Omental fat pad (tissue), 3 donors: ENCODE measurements at regions not wholly inside any gene's neighbourhood (a gene's known extent, or its start where the extent isn't known, plus 50 kb on each side); places are given as distances from the start of the nearest gene placed in this dataset.

Experiments
- ATAC-seq: fragments of 150-250 bp; one replicate; pipeline ENCODE4 v1.9.1; 2016; ENCODE audit warnings: mild to moderate bottlenecking, moderate library complexity; ENCODE audit not compliant: low FRiP score
- DNase-seq: peaks from one replicate; pipeline ENCODE4 v3.0.0-alpha.2; 2019; ENCODE audit warnings: low spot score
- CTCF ChIP-seq, 3 donors: fragments of 450-650 bp; IDR thresholded peaks; one replicate each; pipeline ENCODE4 v1.5.1; 2016 to 2017; ENCODE audit warnings: antibody characterized with exemption in 3 of 3, mild to moderate bottlenecking in 3 of 3, moderate library complexity in 2 of 3

DNA sequence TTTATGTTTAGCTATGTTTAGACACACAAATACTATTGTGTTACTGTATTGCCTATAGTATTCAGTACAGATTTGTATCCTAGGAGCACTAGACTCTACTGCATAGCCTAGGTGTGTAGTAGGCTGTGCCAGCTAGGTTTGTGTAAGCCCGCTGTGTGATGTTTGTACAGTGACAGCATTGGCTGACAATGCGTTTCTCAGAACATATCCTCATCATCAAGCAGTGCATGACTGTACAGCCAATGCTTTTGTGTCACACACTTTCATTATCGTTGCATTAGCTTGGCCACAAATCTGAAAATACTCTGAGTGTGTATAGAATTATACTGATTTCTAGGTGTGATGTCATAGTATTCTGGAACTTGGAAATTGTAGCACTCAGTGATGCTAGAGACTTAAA is 63.4 kb downstream of the CLDN34 start:
- no peak for DNase-seq
- TF ChIP-seq CTCF (IDR thresholded peaks at IDR 0.05) = no peak
- no peak for ATAC-seq

DNA sequence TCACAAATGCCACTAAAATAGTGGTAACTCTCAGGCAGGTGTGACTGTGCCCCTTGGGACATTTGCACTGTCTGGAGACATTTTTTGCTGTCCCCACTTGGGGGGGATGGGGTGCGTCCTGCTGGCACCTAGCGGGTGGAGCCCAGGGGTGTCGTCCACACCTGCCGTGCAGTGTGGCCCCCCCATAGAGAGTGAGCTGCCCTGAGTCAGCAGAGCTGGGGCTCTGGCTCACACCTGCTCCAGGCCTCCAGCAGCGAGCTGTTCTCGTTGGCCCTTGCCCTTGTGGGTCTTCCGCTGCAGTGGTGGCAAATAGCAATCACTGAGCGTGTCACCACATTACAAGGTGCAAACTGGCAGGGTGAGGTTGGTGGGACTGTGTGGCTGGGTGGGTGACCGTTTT is 64.6 kb downstream of the CLDN34 start:
- no peak for ATAC-seq
- TF ChIP-seq CTCF (IDR thresholded peaks at IDR 0.05) = no peak
- DNase-seq = no peak

DNA sequence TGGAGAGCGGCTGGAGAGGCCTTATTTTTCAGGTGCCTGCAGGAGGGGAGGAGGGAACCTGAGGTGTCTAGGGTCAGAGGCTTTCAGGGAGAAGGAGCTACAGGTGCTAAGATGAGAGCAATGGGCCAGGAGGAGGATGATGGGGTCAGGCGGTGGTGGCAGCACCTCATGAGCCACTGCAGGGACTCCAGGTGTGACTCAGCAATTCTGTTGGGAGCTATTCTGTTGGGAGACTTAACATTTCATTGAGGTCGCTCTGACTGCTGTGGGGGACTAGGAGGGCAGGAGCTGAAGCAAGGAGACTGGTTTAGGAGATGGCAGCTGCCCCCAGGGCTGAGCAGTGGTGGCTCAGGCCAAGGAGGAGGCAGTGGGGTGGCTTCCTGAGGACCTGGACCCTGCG is 65.0 kb downstream of the CLDN34 start:
- DNase-seq = no peak
- no peak for TF ChIP-seq CTCF (IDR thresholded peaks at IDR 0.05)
- no peak for ATAC-seq

GRCh38 chrX:10033375-10034007 is 66.3 kb downstream of the CLDN34 start:
- no peak for TF ChIP-seq CTCF (IDR thresholded peaks at IDR 0.05)
- ATAC-seq (no peak), DNase-seq (no peak)

DNA sequence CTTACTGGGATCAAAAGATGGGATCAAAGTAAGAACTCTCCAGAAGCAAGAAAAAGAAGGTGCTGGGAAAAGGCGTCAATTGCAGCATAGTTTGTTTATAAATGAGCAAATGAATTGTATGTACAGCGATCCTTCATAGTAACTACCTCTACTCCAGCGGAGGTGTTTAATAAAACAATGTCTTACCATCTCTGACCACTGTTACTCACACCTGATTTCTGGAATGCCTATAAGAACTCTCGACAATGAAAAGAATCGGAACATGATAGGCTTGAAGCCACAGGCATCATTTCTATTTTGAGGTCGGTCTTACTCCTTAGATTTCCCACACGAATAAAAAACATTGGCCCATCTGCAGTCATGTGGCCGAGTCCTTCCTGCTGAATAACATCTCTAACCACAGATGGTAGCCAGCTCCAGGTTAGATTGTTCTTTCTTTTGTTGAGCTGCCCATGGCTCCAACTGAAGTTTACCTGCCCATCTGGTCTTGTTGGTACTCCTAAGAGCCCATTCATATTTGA is 67.6 kb downstream of the CLDN34 start:
- TF ChIP-seq CTCF (IDR thresholded peaks at IDR 0.05) = no peak
- ATAC-seq (no peak), DNase-seq (no peak)

DNA sequence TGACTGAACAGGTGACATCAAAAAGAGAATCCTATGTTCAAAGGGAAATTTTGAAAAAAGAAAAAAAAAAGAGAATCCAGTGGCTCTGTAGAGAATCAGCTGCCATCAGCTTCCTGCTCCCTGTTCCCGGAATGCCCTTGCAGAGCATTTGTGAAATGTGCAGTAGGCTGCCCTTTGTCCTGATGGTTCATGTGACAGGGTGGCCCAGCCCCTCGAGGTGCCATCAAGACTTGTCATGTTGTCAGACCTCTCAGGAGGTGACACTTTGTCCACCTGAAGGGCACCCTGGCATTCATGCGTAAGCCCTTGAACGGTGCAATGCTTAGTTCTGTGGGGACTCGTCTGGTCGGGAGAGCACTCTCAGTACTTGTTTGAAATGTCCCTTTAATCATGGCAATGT is 71.4 kb downstream of the CLDN34 start:
- TF ChIP-seq CTCF (IDR thresholded peaks at IDR 0.05) = no peak
- DNase-seq = no peak
- no peak for ATAC-seq
